Glutamatergic neuron (in vitro differentiated cells): ENCODE measurements at regions not wholly inside any gene's neighbourhood (a gene's known extent, or its start where the extent isn't known, plus 50 kb on each side); places are given as distances from the start of the nearest gene placed in this dataset.

ENCODE experiments used
- DNase-seq: peaks from one replicate; pipeline ENCODE4 v3.0.0; 2022
- H3K27ac Mint-ChIP-seq: one replicate; pipeline ENCODE4 v1.8.0; 2020; ENCODE audit warnings: mild to moderate bottlenecking, mixed read lengths, inconsistent platforms; ENCODE audit not compliant: unreplicated experiment
- H3K27me3 Mint-ChIP-seq: one replicate; pipeline ENCODE4 v1.8.0; 2020; ENCODE audit warnings: mild to moderate bottlenecking, moderate library complexity, mixed read lengths, inconsistent platforms; ENCODE audit not compliant: unreplicated experiment
- H3K36me3 Mint-ChIP-seq: one replicate; pipeline ENCODE4 v1.8.0; 2020; ENCODE audit warnings: mild to moderate bottlenecking, mixed read lengths, inconsistent platforms; ENCODE audit not compliant: unreplicated experiment
- H3K4me1 Mint-ChIP-seq: one replicate; pipeline ENCODE4 v1.8.0; 2020; ENCODE audit warnings: mild to moderate bottlenecking, low read depth, mixed read lengths, inconsistent platforms; ENCODE audit not compliant: unreplicated experiment
- H3K4me3 Mint-ChIP-seq: one replicate; pipeline ENCODE4 v1.8.0; 2020; ENCODE audit warnings: mild to moderate bottlenecking, mixed read lengths, inconsistent platforms; ENCODE audit not compliant: unreplicated experiment
- H3K9me3 Mint-ChIP-seq: one replicate; pipeline ENCODE4 v1.8.0; 2020; ENCODE audit warnings: mild to moderate bottlenecking, moderate library complexity, mixed read lengths, inconsistent platforms; ENCODE audit not compliant: unreplicated experiment
- TF ChIP-seq, protein P1 (sequence below): fragments of 200-600 bp; sonication (generic); IDR thresholded peaks from one replicate; pipeline ENCODE4 v1.5.0; 2021; ENCODE audit not compliant: partially characterized antibody, unreplicated experiment

GRCh38 chr15:87711026-87711425, 545.5 kb downstream of the NTRK3 start:
- no peaks in the 10 kb centered on the region for H3K27me3 Mint-ChIP-seq
- TF ChIP-seq, protein P1, sequence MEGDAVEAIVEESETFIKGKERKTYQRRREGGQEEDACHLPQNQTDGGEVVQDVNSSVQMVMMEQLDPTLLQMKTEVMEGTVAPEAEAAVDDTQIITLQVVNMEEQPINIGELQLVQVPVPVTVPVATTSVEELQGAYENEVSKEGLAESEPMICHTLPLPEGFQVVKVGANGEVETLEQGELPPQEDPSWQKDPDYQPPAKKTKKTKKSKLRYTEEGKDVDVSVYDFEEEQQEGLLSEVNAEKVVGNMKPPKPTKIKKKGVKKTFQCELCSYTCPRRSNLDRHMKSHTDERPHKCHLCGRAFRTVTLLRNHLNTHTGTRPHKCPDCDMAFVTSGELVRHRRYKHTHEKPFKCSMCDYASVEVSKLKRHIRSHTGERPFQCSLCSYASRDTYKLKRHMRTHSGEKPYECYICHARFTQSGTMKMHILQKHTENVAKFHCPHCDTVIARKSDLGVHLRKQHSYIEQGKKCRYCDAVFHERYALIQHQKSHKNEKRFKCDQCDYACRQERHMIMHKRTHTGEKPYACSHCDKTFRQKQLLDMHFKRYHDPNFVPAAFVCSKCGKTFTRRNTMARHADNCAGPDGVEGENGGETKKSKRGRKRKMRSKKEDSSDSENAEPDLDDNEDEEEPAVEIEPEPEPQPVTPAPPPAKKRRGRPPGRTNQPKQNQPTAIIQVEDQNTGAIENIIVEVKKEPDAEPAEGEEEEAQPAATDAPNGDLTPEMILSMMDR, result no peak
- H3K4me3 Mint-ChIP-seq, result no peak overlapping the region
- H3K36me3 Mint-ChIP-seq, result no peaks in the 10 kb centered on the region
- H3K27ac Mint-ChIP-seq, result no peak overlapping the region
- H3K4me1 Mint-ChIP-seq, result peaks cover 15% of the 10 kb centered on the region
- peaks cover 3% of the 10 kb centered on the region for H3K9me3 Mint-ChIP-seq
- no peak for DNase-seq

DNA sequence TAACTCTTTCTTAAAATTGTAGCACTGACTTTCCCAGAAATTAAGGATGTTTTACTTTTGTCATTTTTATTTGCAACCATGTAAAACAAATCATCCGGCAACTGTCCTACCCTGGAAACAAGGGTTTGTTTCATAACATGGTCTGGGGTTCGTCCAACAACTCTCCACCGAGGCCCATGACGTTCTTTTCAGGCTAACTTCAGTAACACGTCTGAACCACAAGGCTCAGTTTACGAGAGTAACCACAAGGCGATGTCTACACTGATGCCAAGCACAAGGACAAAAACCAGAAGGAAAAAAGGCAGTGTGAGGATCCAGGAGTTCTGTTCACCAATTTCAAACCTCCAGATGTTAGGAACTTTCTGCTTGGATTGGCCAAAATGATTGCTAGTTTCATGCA, 546.1 kb downstream of the NTRK3 start:
- peaks cover 3% of the 10 kb centered on the region for H3K9me3 Mint-ChIP-seq
- no peaks in the 10 kb centered on the region for H3K27me3 Mint-ChIP-seq
- TF ChIP-seq, protein P1, result no peak

DNA sequence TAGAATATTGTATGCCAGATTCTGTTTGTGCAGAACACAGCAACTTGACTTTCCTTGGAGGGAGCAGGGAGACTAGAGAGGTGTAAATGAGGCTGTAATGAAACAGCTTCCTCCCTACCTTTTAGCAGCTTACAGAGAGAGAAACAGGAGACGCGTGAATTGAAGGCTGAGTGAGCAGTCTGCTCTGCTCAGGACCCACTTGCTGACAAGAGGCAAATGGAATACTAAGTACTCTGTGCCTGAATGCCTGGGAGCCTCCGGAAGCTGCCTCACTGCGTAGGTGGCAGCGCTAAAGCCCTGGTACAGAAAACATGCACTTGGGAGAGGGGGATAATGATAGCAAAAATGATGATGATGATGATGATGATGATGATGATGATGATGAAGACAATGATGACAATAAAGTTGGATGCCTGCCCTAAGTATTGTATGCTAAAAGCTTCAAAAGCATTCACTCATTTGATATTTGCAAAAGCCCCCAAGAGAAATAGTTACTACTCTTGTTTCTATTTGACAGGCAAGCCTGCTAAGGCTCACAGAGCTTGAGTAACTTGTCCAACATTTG, 548.9 kb downstream of the NTRK3 start:
- Mint-ChIP-seq H3K36me3 (no peaks in the 10 kb centered on the region), H3K9me3 (peaks cover 3% of the 10 kb centered on the region), H3K27ac (no peak overlapping the region), H3K4me3 (no peak overlapping the region), H3K27me3 (no peaks in the 10 kb centered on the region), H3K4me1 (peaks cover 15% of the 10 kb centered on the region)
- TF ChIP-seq, protein P1, result no peak
- no peak for DNase-seq

More for the DNA sequence above, 546.1 kb downstream of the NTRK3 start:
- Mint-ChIP-seq H3K4me3 (no peak overlapping the region), H3K36me3 (no peaks in the 10 kb centered on the region), H3K4me1 (peaks cover 15% of the 10 kb centered on the region), H3K27ac (no peak overlapping the region)
- DNase-seq, result no peak

GRCh38 chr15:87707071-87707470, 549.5 kb downstream of the NTRK3 start:
- Mint-ChIP-seq H3K4me1 (peaks cover 15% of the 10 kb centered on the region), H3K9me3 (peaks cover 3% of the 10 kb centered on the region), H3K27me3 (no peaks in the 10 kb centered on the region), H3K36me3 (no peaks in the 10 kb centered on the region), H3K4me3 (no peak overlapping the region), H3K27ac (no peak overlapping the region)
- TF ChIP-seq, protein P1, result no peak
- peak; percentile 19 for DNase-seq

GRCh38 chr15:87706001-87706400, 550.5 kb downstream of the NTRK3 start:
- TF ChIP-seq, protein P1, result no peak
- peaks cover 5% of the 10 kb centered on the region for H3K36me3 Mint-ChIP-seq
- peaks cover 15% of the 10 kb centered on the region for H3K4me1 Mint-ChIP-seq
- H3K4me3 Mint-ChIP-seq, result no peak overlapping the region
- H3K27me3 Mint-ChIP-seq, result no peaks in the 10 kb centered on the region
- peaks cover 3% of the 10 kb centered on the region for H3K9me3 Mint-ChIP-seq
- no peak for DNase-seq
- H3K27ac Mint-ChIP-seq, result no peak overlapping the region
